ENCODE measurements at regions not wholly inside any gene's neighbourhood (a gene's known extent, or its start where the extent isn't known, plus 50 kb on each side); places are given as distances from the start of the nearest gene placed in this dataset.

GRCh38 chr7:41169317-41169716 is 533.6 kb downstream of the INHBA start:
- H3K27ac Mint-ChIP-seq: no peak overlapping the region
- no peak for ATAC-seq
- peaks cover 18% of the 10 kb centered on the region for H3K9me3 Mint-ChIP-seq
- no peak for DNase-seq
- no peaks in the 10 kb centered on the region for H3K4me1 Mint-ChIP-seq
- H3K4me3 Mint-ChIP-seq: no peak overlapping the region
- H3K27me3 Mint-ChIP-seq: no peaks in the 10 kb centered on the region
- no peaks in the 10 kb centered on the region for H3K36me3 Mint-ChIP-seq (ENCODE audit: low read depth)

- H3K4me3 Mint-ChIP-seq: no peak overlapping the region
- no peaks in the 10 kb centered on the region for H3K27me3 Mint-ChIP-seq
- H3K4me1 Mint-ChIP-seq: no peaks in the 10 kb centered on the region
- no peak for ATAC-seq
- H3K27ac Mint-ChIP-seq: no peak overlapping the region
- DNase-seq: no peak
- peaks cover 18% of the 10 kb centered on the region for H3K9me3 Mint-ChIP-seq
- no peaks in the 10 kb centered on the region for H3K36me3 Mint-ChIP-seq (ENCODE audit: low read depth)
These were observed 535.1 kb downstream of the INHBA start for GRCh38 chr7:41167836-41168235.

GRCh38 chr7:41164440-41164839 is 538.5 kb downstream of the INHBA start:
- Mint-ChIP-seq H3K27me3 (no peaks in the 10 kb centered on the region), H3K36me3 (ENCODE audit: low read depth) (no peaks in the 10 kb centered on the region), H3K9me3 (peaks cover 9% of the 10 kb centered on the region), H3K4me1 (no peaks in the 10 kb centered on the region), H3K4me3 (no peak overlapping the region), H3K27ac (no peak overlapping the region)
- DNase-seq (no peak), ATAC-seq (no peak)

GRCh38 chr7:41163991-41164390 is 538.9 kb downstream of the INHBA start:
- no peak overlapping the region for H3K4me3 Mint-ChIP-seq
- peaks cover 7% of the 10 kb centered on the region for H3K9me3 Mint-ChIP-seq
- no peaks in the 10 kb centered on the region for H3K27me3 Mint-ChIP-seq
- no peak for DNase-seq
- H3K27ac Mint-ChIP-seq: no peak overlapping the region
- ATAC-seq: no peak
- no peaks in the 10 kb centered on the region for H3K36me3 Mint-ChIP-seq (ENCODE audit: low read depth)
- H3K4me1 Mint-ChIP-seq: no peaks in the 10 kb centered on the region

- Mint-ChIP-seq H3K27me3 (no peaks in the 10 kb centered on the region), H3K4me3 (no peak overlapping the region), H3K9me3 (peaks cover 6% of the 10 kb centered on the region), H3K36me3 (ENCODE audit: low read depth) (no peaks in the 10 kb centered on the region), H3K27ac (no peak overlapping the region), H3K4me1 (no peaks in the 10 kb centered on the region)
- ATAC-seq (no peak), DNase-seq (no peak)
These were observed 540.3 kb downstream of the INHBA start for GRCh38 chr7:41162612-41163011.

GRCh38 chr7:41161041-41161587 is 541.8 kb downstream of the INHBA start:
- DNase-seq: no peak
- Mint-ChIP-seq H3K4me3 (no peak overlapping the region), H3K27me3 (peaks cover 2% of the 10 kb centered on the region), H3K27ac (no peak overlapping the region), H3K36me3 (ENCODE audit: low read depth) (no peaks in the 10 kb centered on the region), H3K9me3 (no peaks in the 10 kb centered on the region), H3K4me1 (no peaks in the 10 kb centered on the region)
- ATAC-seq: no peak

GRCh38 chr7:41156268-41156667 is 546.6 kb downstream of the INHBA start:
- peaks cover 2% of the 10 kb centered on the region for H3K27me3 Mint-ChIP-seq
- DNase-seq (no peak), ATAC-seq (no peak)
- no peak overlapping the region for H3K27ac Mint-ChIP-seq
- H3K4me1 Mint-ChIP-seq: no peaks in the 10 kb centered on the region
- no peaks in the 10 kb centered on the region for H3K36me3 Mint-ChIP-seq (ENCODE audit: low read depth)
- H3K4me3 Mint-ChIP-seq: no peak overlapping the region
- no peaks in the 10 kb centered on the region for H3K9me3 Mint-ChIP-seq

- Mint-ChIP-seq H3K9me3 (no peaks in the 10 kb centered on the region), H3K4me3 (no peak overlapping the region), H3K27me3 (peaks cover 2% of the 10 kb centered on the region), H3K36me3 (ENCODE audit: low read depth) (no peaks in the 10 kb centered on the region), H3K4me1 (no peaks in the 10 kb centered on the region), H3K27ac (no peak overlapping the region)
- DNase-seq (no peak), ATAC-seq (no peak)
These were observed 549.6 kb downstream of the INHBA start for GRCh38 chr7:41153268-41153667.

- Mint-ChIP-seq H3K4me1 (no peaks in the 10 kb centered on the region), H3K4me3 (no peak overlapping the region), H3K27me3 (peaks cover 2% of the 10 kb centered on the region), H3K9me3 (no peaks in the 10 kb centered on the region), H3K27ac (no peak overlapping the region), H3K36me3 (ENCODE audit: low read depth) (no peaks in the 10 kb centered on the region)
- DNase-seq (no peak), ATAC-seq (no peak)
These were observed 550.7 kb downstream of the INHBA start for GRCh38 chr7:41152179-41152678.

- no peaks in the 10 kb centered on the region for H3K4me1 Mint-ChIP-seq
- H3K27me3 Mint-ChIP-seq: no peaks in the 10 kb centered on the region
- no peaks in the 10 kb centered on the region for H3K36me3 Mint-ChIP-seq (ENCODE audit: low read depth)
- ATAC-seq (no peak), DNase-seq (no peak)
- no peak overlapping the region for H3K27ac Mint-ChIP-seq
- no peaks in the 10 kb centered on the region for H3K9me3 Mint-ChIP-seq
- H3K4me3 Mint-ChIP-seq: no peak overlapping the region
These were observed 553.3 kb downstream of the INHBA start for GRCh38 chr7:41149576-41149975.

GRCh38 chr7:41148521-41148951 is 554.4 kb downstream of the INHBA start:
- no peaks in the 10 kb centered on the region for H3K9me3 Mint-ChIP-seq
- no peaks in the 10 kb centered on the region for H3K27me3 Mint-ChIP-seq
- H3K4me3 Mint-ChIP-seq: no peak overlapping the region
- H3K4me1 Mint-ChIP-seq: no peaks in the 10 kb centered on the region
- ATAC-seq (no peak), DNase-seq (no peak)
- H3K36me3 Mint-ChIP-seq (ENCODE audit: low read depth): no peaks in the 10 kb centered on the region
- no peak overlapping the region for H3K27ac Mint-ChIP-seq

- ATAC-seq: no peak
- no peaks in the 10 kb centered on the region for H3K27me3 Mint-ChIP-seq
- H3K4me3 Mint-ChIP-seq: no peak overlapping the region
- H3K36me3 Mint-ChIP-seq (ENCODE audit: low read depth): no peaks in the 10 kb centered on the region
- no peaks in the 10 kb centered on the region for H3K4me1 Mint-ChIP-seq
- no peak for DNase-seq
- H3K9me3 Mint-ChIP-seq: no peaks in the 10 kb centered on the region
- H3K27ac Mint-ChIP-seq: no peak overlapping the region
These were observed 555.0 kb downstream of the INHBA start for GRCh38 chr7:41147606-41148485.

GRCh38 chr7:41146429-41146828 is 556.5 kb downstream of the INHBA start:
- no peak overlapping the region for H3K27ac Mint-ChIP-seq
- no peaks in the 10 kb centered on the region for H3K4me1 Mint-ChIP-seq
- no peaks in the 10 kb centered on the region for H3K9me3 Mint-ChIP-seq
- no peaks in the 10 kb centered on the region for H3K36me3 Mint-ChIP-seq (ENCODE audit: low read depth)
- H3K4me3 Mint-ChIP-seq: no peak overlapping the region
- ATAC-seq (no peak), DNase-seq (no peak)
- H3K27me3 Mint-ChIP-seq: no peaks in the 10 kb centered on the region

- no peaks in the 10 kb centered on the region for H3K27me3 Mint-ChIP-seq
- H3K4me1 Mint-ChIP-seq: no peaks in the 10 kb centered on the region
- H3K36me3 Mint-ChIP-seq (ENCODE audit: low read depth): no peaks in the 10 kb centered on the region
- no peak overlapping the region for H3K27ac Mint-ChIP-seq
- no peak for DNase-seq
- no peaks in the 10 kb centered on the region for H3K9me3 Mint-ChIP-seq
- ATAC-seq: no peak
- H3K4me3 Mint-ChIP-seq: no peak overlapping the region
These were observed 557.2 kb downstream of the INHBA start for GRCh38 chr7:41145656-41146055.

GRCh38 chr7:41142904-41143473 is 559.9 kb downstream of the INHBA start:
- H3K27ac Mint-ChIP-seq: no peak overlapping the region
- no peaks in the 10 kb centered on the region for H3K9me3 Mint-ChIP-seq
- no peaks in the 10 kb centered on the region for H3K27me3 Mint-ChIP-seq
- no peaks in the 10 kb centered on the region for H3K4me1 Mint-ChIP-seq
- no peak for ATAC-seq
- no peak overlapping the region for H3K4me3 Mint-ChIP-seq
- H3K36me3 Mint-ChIP-seq (ENCODE audit: low read depth): no peaks in the 10 kb centered on the region
- no peak for DNase-seq

Data from activated naive CD8-positive, alpha-beta T cell treated with anti-CD3 and anti-CD28 coated beads, Interleukin-2, amount 50 U/mL, for 24 hours (primary cell).